ENCODE measurements at regions not wholly inside any gene's neighbourhood (a gene's known extent, or its start where the extent isn't known, plus 50 kb on each side); places are given as distances from the start of the nearest gene placed in this dataset.

DNA sequence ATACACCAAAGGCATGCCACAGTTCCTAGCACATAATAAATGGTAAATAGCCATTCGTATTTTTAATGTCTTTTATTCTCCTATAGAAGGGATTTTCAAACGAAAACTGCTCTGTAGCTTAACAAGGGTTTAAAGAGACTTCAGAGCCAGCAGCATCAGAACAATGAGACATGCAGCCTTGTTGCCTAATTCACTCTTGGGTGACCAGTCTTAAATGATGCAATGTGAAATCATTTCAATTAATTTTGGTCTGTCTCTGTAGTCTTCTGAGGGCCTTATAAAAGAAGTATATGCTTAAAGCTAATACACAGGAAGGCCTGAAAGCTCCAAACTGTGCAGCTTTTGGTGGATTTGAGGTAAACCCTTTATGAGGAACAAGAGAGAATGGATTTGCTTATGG, 888.8 kb upstream of the WWC1 start:
- H3K27me3 ChIP-seq (ENCODE audit: insufficient read depth, low read length): no peaks in the 10 kb centered on the region
- H3K9ac ChIP-seq (ENCODE audit: low read length): no peak overlapping the region
- H4K20me1 ChIP-seq (ENCODE audit: insufficient read depth, low read length): no peaks in the 10 kb centered on the region
- H3F3A ChIP-seq (ENCODE audit: insufficient read depth, low read length): no peaks in the 10 kb centered on the region
- no peaks in the 10 kb centered on the region for H3K79me2 ChIP-seq (ENCODE audit: insufficient read depth, low read length)
- H3K27ac ChIP-seq (ENCODE audit: low read depth, low read length, poor library complexity, severe bottlenecking): no peak overlapping the region
- no peak overlapping the region for H3K4me2 ChIP-seq (ENCODE audit: low read length)
- no peak overlapping the region for H2AFZ ChIP-seq (ENCODE audit: low read length)
- no peaks in the 10 kb centered on the region for H3K9me3 ChIP-seq (ENCODE audit: low read length)
- TF ChIP-seq, protein P1, sequence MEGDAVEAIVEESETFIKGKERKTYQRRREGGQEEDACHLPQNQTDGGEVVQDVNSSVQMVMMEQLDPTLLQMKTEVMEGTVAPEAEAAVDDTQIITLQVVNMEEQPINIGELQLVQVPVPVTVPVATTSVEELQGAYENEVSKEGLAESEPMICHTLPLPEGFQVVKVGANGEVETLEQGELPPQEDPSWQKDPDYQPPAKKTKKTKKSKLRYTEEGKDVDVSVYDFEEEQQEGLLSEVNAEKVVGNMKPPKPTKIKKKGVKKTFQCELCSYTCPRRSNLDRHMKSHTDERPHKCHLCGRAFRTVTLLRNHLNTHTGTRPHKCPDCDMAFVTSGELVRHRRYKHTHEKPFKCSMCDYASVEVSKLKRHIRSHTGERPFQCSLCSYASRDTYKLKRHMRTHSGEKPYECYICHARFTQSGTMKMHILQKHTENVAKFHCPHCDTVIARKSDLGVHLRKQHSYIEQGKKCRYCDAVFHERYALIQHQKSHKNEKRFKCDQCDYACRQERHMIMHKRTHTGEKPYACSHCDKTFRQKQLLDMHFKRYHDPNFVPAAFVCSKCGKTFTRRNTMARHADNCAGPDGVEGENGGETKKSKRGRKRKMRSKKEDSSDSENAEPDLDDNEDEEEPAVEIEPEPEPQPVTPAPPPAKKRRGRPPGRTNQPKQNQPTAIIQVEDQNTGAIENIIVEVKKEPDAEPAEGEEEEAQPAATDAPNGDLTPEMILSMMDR (IDR thresholded peaks at IDR 0.05; ENCODE audit: low read length): no peak
- TF ChIP-seq EZH2 (IDR thresholded peaks at IDR 0.05; ENCODE audit: borderline replicate concordance, low read length): no peak
- H3K9me2 ChIP-seq (ENCODE audit: low read depth, low read length): no peaks in the 10 kb centered on the region
- H3K36me3 ChIP-seq (ENCODE audit: insufficient read depth, low read length): no peaks in the 10 kb centered on the region
- no peaks in the 10 kb centered on the region for H3K4me1 ChIP-seq (ENCODE audit: insufficient read depth, low read length, severe bottlenecking)
- H3K4me3 ChIP-seq (ENCODE audit: low read depth, low read length, poor library complexity, severe bottlenecking): no peak overlapping the region

DNA sequence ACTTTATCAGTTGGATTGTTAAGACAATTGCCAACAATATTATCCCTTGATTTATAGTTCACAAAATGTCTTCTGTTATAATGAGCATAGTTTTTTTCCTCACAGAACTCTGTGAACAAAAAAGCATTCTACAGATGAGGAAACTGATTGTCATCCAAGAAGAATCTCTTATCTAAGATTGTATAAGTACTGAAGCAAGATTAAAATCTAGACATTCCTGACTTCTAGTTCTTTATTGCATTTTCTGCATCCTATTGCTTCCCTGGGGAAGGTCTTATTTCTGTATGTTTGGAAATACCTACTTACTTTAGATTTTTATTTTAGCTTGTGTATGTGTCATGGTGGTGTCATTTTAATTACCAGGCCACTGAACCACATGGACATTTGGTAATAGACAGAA, 884.9 kb upstream of the WWC1 start:
- Histone ChIP-seq H3K9ac (ENCODE audit: low read length) (no peak overlapping the region), H4K20me1 (ENCODE audit: insufficient read depth, low read length) (no peaks in the 10 kb centered on the region), H3F3A (ENCODE audit: insufficient read depth, low read length) (no peaks in the 10 kb centered on the region), H3K4me1 (ENCODE audit: insufficient read depth, low read length, severe bottlenecking) (no peaks in the 10 kb centered on the region), H2AFZ (ENCODE audit: low read length) (no peak overlapping the region), H3K79me2 (ENCODE audit: insufficient read depth, low read length) (no peaks in the 10 kb centered on the region), H3K36me3 (ENCODE audit: insufficient read depth, low read length) (no peaks in the 10 kb centered on the region), H3K9me3 (ENCODE audit: low read length) (no peaks in the 10 kb centered on the region), H3K9me2 (ENCODE audit: low read depth, low read length) (no peaks in the 10 kb centered on the region), H3K27ac (ENCODE audit: low read depth, low read length, poor library complexity, severe bottlenecking) (no peak overlapping the region), H3K4me3 (ENCODE audit: low read depth, low read length, poor library complexity, severe bottlenecking) (no peak overlapping the region), H3K4me2 (ENCODE audit: low read length) (no peak overlapping the region), H3K27me3 (ENCODE audit: insufficient read depth, low read length) (no peaks in the 10 kb centered on the region)
- TF ChIP-seq, protein P1 (IDR thresholded peaks at IDR 0.05; ENCODE audit: low read length): no peak
- TF ChIP-seq EZH2 (IDR thresholded peaks at IDR 0.05; ENCODE audit: borderline replicate concordance, low read length): no peak

GRCh38 chr5:167412556-167412955, 878.9 kb upstream of the WWC1 start:
- Histone ChIP-seq H3K4me1 (ENCODE audit: insufficient read depth, low read length, severe bottlenecking) (no peaks in the 10 kb centered on the region), H3K27me3 (ENCODE audit: insufficient read depth, low read length) (no peaks in the 10 kb centered on the region), H3K36me3 (ENCODE audit: insufficient read depth, low read length) (no peaks in the 10 kb centered on the region), H3K27ac (ENCODE audit: low read depth, low read length, poor library complexity, severe bottlenecking) (no peak overlapping the region), H3K4me2 (ENCODE audit: low read length) (no peak overlapping the region), H4K20me1 (ENCODE audit: insufficient read depth, low read length) (no peaks in the 10 kb centered on the region), H3K4me3 (ENCODE audit: low read depth, low read length, poor library complexity, severe bottlenecking) (no peak overlapping the region), H3F3A (ENCODE audit: insufficient read depth, low read length) (no peaks in the 10 kb centered on the region), H3K9me2 (ENCODE audit: low read depth, low read length) (no peaks in the 10 kb centered on the region), H2AFZ (ENCODE audit: low read length) (no peak overlapping the region), H3K9ac (ENCODE audit: low read length) (no peak overlapping the region), H3K9me3 (ENCODE audit: low read length) (no peaks in the 10 kb centered on the region), H3K79me2 (ENCODE audit: insufficient read depth, low read length) (no peaks in the 10 kb centered on the region)
- TF ChIP-seq, protein P1 (IDR thresholded peaks at IDR 0.05; ENCODE audit: low read length): no peak
- no peak for TF ChIP-seq EZH2 (IDR thresholded peaks at IDR 0.05; ENCODE audit: borderline replicate concordance, low read length)
